Spleen (tissue), 11 donors: ENCODE measurements at regions not wholly inside any gene's neighbourhood (a gene's known extent, or its start where the extent isn't known, plus 50 kb on each side); places are given as distances from the start of the nearest gene placed in this dataset.

Source experiments
- DNase-seq: peaks from one replicate; pipeline ENCODE4 v3.0.0-alpha.2; 2020
- H3K27ac ChIP-seq, 8 donors: fragments of 200-600 bp; sonication (generic) in 7 of 8; 1 replicate in 4 of 8; 2 replicates in 4 of 8; pipeline versions ENCODE4 v1.5.0 to v1.8.0; 2016 to 2021; ENCODE audit warnings: inconsistent platforms in 4 of 8, mild to moderate bottlenecking in 4 of 8, moderate library complexity in 1 of 8
- H3K27me3 ChIP-seq, 7 donors: fragments of 200-600 bp; sonication (generic) in 6 of 7; replicated peaks in 1 of 7; 1 replicate in 4 of 7; 2 replicates in 3 of 7; pipeline versions ENCODE4 v1.5.0 to v1.8.0; 2016 to 2021; ENCODE audit warnings: inconsistent platforms in 3 of 7, mild to moderate bottlenecking in 1 of 7
- H3K36me3 ChIP-seq, 6 donors: fragments of 200-600 bp; sonication (generic) in 5 of 6; 1 replicate in 4 of 6; 2 replicates in 2 of 6; pipeline versions ENCODE4 v1.5.0 to v1.8.0; 2016 to 2021; ENCODE audit warnings: inconsistent platforms in 2 of 6
- H3K4me1 ChIP-seq, 6 donors: fragments of 200-600 bp; sonication (generic) in 5 of 6; 1 replicate in 3 of 6; 2 replicates in 3 of 6; pipeline versions ENCODE4 v1.5.0 to v1.8.0; 2016 to 2021; ENCODE audit warnings: inconsistent platforms in 3 of 6
- H3K4me3 ChIP-seq, 8 donors: fragments of 200-600 bp; sonication (generic) in 7 of 8; 1 replicate in 4 of 8; 2 replicates in 4 of 8; pipeline versions ENCODE4 v1.5.0 to v1.8.0; 2016 to 2021; ENCODE audit warnings: inconsistent platforms in 4 of 8, mild to moderate bottlenecking in 4 of 8, moderate library complexity in 2 of 8
- H3K9me3 ChIP-seq, 8 donors: fragments of 200-600 bp; sonication (generic) in 7 of 8; 1 replicate in 4 of 8; 2 replicates in 4 of 8; pipeline versions ENCODE4 v1.5.0 to v1.8.0; 2016 to 2021; ENCODE audit warnings: inconsistent platforms in 4 of 8
- POLR2A ChIP-seq, 3 donors: fragments of 450-650 bp; IDR thresholded peaks; one replicate each; pipeline ENCODE4 v1.5.1; 2017; ENCODE audit warnings: antibody characterized with exemption in 3 of 3, mild to moderate bottlenecking in 1 of 3
- POLR2AphosphoS5 ChIP-seq, 3 donors: sonication (generic); formaldehyde crosslinking; IDR thresholded peaks; one replicate each; pipeline ENCODE4 v1.5.1; 2017; ENCODE audit warnings: antibody characterized with exemption in 3 of 3
- WGBS, 5 donors: extraction: QIAGEN DNeasy Blood & Tissue Kit in 3 of 5; methylation state at CpG; one replicate each; pipeline versions ENCODE4 v1.1.5 to v1.1.7; 2013 to 2018; 5-methylcytosine and 5-hydroxymethylcytosine counted together
- intact Hi-C: fragments of 100-400 bp; cut with DNase I; formaldehyde crosslinking; loops from one replicate; pipeline ENCODE4 v1.15.0; 2023; ENCODE audit warnings: low total_unique reads
- TF ChIP-seq, protein P1 (sequence below), 11 experiments: fragments of 200-600 bp in 7 of 11; fragments of 450-650 bp in 4 of 11; sonication (generic) in 4 of 11; IDR thresholded peaks in 8 of 11; conservative IDR thresholded peaks in 3 of 11; 1 replicate in 7 of 11; 2 replicates in 4 of 11; pipeline versions ENCODE4 v1.4.0 to v1.8.0; 2016 to 2021; ENCODE audit warnings: antibody characterized with exemption in 11 of 11, inconsistent platforms in 4 of 11, mild to moderate bottlenecking in 1 of 11
- donor health status: healthy with polysubstance abuse.
- donor health status: DM: no; HTN: no; CAD: no; lungs with moderate emphysema.
- donor health status: DM: no; HTN: no; CAD: no.
- donor health status: Bipolar disorder and iron deficiency.
- donor health status: healthy.
- donor health status: DM: no; HTN: no; CAD: no.
- donor health status: DM: yes; HTN: yes; CAD: no.

GRCh38 chr10:33047655-33048054 lies 89.6 kb upstream of the ITGB1 start:
- intact Hi-C loops: no loop called here
- Histone ChIP-seq H3K9me3 (no peaks in the 10 kb centered on the region), H3K27ac (no peak overlapping the region), H3K27me3 (no peaks in the 10 kb centered on the region), H3K4me3 (no peak overlapping the region), H3K36me3 (no peaks in the 10 kb centered on the region), H3K4me1 (no peaks in the 10 kb centered on the region)
- WGBS, 5 donors: 87 to 100% (median 98%) methylated on average over 1 of the region's 1 CpG
- no peak for DNase-seq
- no peak for TF ChIP-seq POLR2AphosphoS5 (IDR thresholded peaks at IDR 0.05)
- TF ChIP-seq POLR2A (IDR thresholded peaks at IDR 0.05): no peak
- TF ChIP-seq, protein P1, sequence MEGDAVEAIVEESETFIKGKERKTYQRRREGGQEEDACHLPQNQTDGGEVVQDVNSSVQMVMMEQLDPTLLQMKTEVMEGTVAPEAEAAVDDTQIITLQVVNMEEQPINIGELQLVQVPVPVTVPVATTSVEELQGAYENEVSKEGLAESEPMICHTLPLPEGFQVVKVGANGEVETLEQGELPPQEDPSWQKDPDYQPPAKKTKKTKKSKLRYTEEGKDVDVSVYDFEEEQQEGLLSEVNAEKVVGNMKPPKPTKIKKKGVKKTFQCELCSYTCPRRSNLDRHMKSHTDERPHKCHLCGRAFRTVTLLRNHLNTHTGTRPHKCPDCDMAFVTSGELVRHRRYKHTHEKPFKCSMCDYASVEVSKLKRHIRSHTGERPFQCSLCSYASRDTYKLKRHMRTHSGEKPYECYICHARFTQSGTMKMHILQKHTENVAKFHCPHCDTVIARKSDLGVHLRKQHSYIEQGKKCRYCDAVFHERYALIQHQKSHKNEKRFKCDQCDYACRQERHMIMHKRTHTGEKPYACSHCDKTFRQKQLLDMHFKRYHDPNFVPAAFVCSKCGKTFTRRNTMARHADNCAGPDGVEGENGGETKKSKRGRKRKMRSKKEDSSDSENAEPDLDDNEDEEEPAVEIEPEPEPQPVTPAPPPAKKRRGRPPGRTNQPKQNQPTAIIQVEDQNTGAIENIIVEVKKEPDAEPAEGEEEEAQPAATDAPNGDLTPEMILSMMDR (IDR thresholded peaks at IDR 0.05 in 8 of 11, conservative IDR thresholded peaks at IDR 0.05 in 3 of 11): no peak

GRCh38 chr10:33046792-33047191 lies 88.8 kb upstream of the ITGB1 start:
- Histone ChIP-seq H3K36me3 (no peaks in the 10 kb centered on the region), H3K27ac (no peak overlapping the region), H3K9me3 (no peaks in the 10 kb centered on the region), H3K4me3 (no peak overlapping the region), H3K4me1 (no peaks in the 10 kb centered on the region), H3K27me3 (no peaks in the 10 kb centered on the region)
- 83 to 89% (median 87%) methylated on average over 4 of the region's 4 CpGs for whole genome bisulfite sequencing, 5 donors
- intact Hi-C loops: no loop called here
- no peak for DNase-seq
- TF ChIP-seq, protein P1 (IDR thresholded peaks at IDR 0.05 in 8 of 11, conservative IDR thresholded peaks at IDR 0.05 in 3 of 11): no peak
- TF ChIP-seq POLR2A (IDR thresholded peaks at IDR 0.05) (no peak), POLR2AphosphoS5 (IDR thresholded peaks at IDR 0.05) (no peak)

GRCh38 chr10:33045421-33045820 lies 87.4 kb upstream of the ITGB1 start:
- Histone ChIP-seq H3K27ac (no peak overlapping the region), H3K4me1 (no peaks in the 10 kb centered on the region), H3K27me3 (no peaks in the 10 kb centered on the region), H3K9me3 (no peaks in the 10 kb centered on the region), H3K36me3 (no peaks in the 10 kb centered on the region), H3K4me3 (no peak overlapping the region)
- intact Hi-C loops: no loop called here
- no peak for DNase-seq
- 89 to 93% (median 92%) methylated on average over 2 of the region's 2 CpGs for WGBS, 5 donors
- no peak for TF ChIP-seq POLR2A (IDR thresholded peaks at IDR 0.05)

- H3K4me1 ChIP-seq: no peaks in the 10 kb centered on the region
These were observed 84.5 kb upstream of the ITGB1 start for GRCh38 chr10:33042565-33042964.

More at GRCh38 chr10:33042565-33042964, 84.5 kb upstream of the ITGB1 start:
- no peak overlapping the region for H3K27ac ChIP-seq
- intact Hi-C loops: no loop called here
- 66 to 97% (median 95%) methylated on average over 2 of the region's 2 CpGs for WGBS, 5 donors
- no peaks in the 10 kb centered on the region for H3K27me3 ChIP-seq
- no peaks in the 10 kb centered on the region for H3K9me3 ChIP-seq
- TF ChIP-seq, protein P1 (IDR thresholded peaks at IDR 0.05 in 8 of 11, conservative IDR thresholded peaks at IDR 0.05 in 3 of 11): no peak
- TF ChIP-seq POLR2A (IDR thresholded peaks at IDR 0.05) (no peak), POLR2AphosphoS5 (IDR thresholded peaks at IDR 0.05) (no peak)
- H3K36me3 ChIP-seq: no peaks in the 10 kb centered on the region
- no peak overlapping the region for H3K4me3 ChIP-seq
- no peak for DNase-seq
